ENCODE measurements at regions not wholly inside any gene's neighbourhood (a gene's known extent, or its start where the extent isn't known, plus 50 kb on each side); places are given as distances from the start of the nearest gene placed in this dataset.

GRCh38 chr7:106504645-106505044, 156.3 kb downstream of the CCDC71L start:
- H3K9me3 ChIP-seq (ENCODE audit: control insufficient read depth, insufficient read depth, low read depth, low read length): no peaks in the 10 kb centered on the region
- ChIA-PET CTCF (no interaction called here), POLR2A (no interaction called here)
- TF ChIP-seq ZNF26 (tag by site-specific recombination; IDR thresholded peaks at IDR 0.05) (no peak), ZNF146 (tag by site-specific recombination; IDR thresholded peaks at IDR 0.05) (no peak), ZFHX2 (tag by site-specific recombination; conservative IDR thresholded peaks at IDR 0.05) (no peak), ZNF214 (tag by site-specific recombination; IDR thresholded peaks at IDR 0.05; ENCODE audit: borderline replicate concordance) (no peak), ZBTB20 (tag by site-specific recombination; IDR thresholded peaks at IDR 0.05) (no peak), IKZF3 (tag by site-specific recombination; IDR thresholded peaks at IDR 0.05) (no peak), KLF9 (tag by site-specific recombination; IDR thresholded peaks at IDR 0.05; ENCODE audit: low read depth) (no peak), GLIS2 (tag by site-specific recombination; IDR thresholded peaks at IDR 0.05) (no peak), ZBTB17 (tag by site-specific recombination; IDR thresholded peaks at IDR 0.05) (no peak), ZNF561 (tag by site-specific recombination; IDR thresholded peaks at IDR 0.05; ENCODE audit: borderline replicate concordance) (no peak), ZNF830 (tag by site-specific recombination; IDR thresholded peaks at IDR 0.05; ENCODE audit: low read depth) (no peak), PRDM6 (tag by site-specific recombination; IDR thresholded peaks at IDR 0.05) (no peak), ZNF169 (tag by site-specific recombination; IDR thresholded peaks at IDR 0.05) (no peak), FEZF1 (tag by site-specific recombination; IDR thresholded peaks at IDR 0.05) (no peak)
- H3K27ac ChIP-seq (ENCODE audit: extremely low read depth, low read depth, low read length): no peak overlapping the region
- no peaks in the 10 kb centered on the region for H3K36me3 ChIP-seq (ENCODE audit: control insufficient read depth in 2 of 2, insufficient read depth in 1 of 2, low read length in 2 of 2)
- H3K4me3 ChIP-seq (ENCODE audit: low read depth, low read length): no peak overlapping the region
- H3K4me1 ChIP-seq (ENCODE audit: control insufficient read depth, insufficient read depth, low read length): no peaks in the 10 kb centered on the region

- Histone ChIP-seq H3K9me3 (ENCODE audit: control insufficient read depth, insufficient read depth, low read depth, low read length) (no peaks in the 10 kb centered on the region), H3K4me1 (ENCODE audit: control insufficient read depth, insufficient read depth, low read length) (no peaks in the 10 kb centered on the region), H3K4me3 (ENCODE audit: low read depth, low read length) (no peak overlapping the region), H3K27ac (ENCODE audit: extremely low read depth, low read depth, low read length) (no peak overlapping the region), H3K36me3 (ENCODE audit: control insufficient read depth in 2 of 2, insufficient read depth in 1 of 2, low read length in 2 of 2) (no peaks in the 10 kb centered on the region)
- CTCF ChIA-PET: no interaction called here
- no peak for TF ChIP-seq SCRT1 (tag by site-specific recombination; IDR thresholded peaks at IDR 0.05; ENCODE audit: borderline replicate concordance)
- TF ChIP-seq ZNF626 (tag by site-specific recombination; IDR thresholded peaks at IDR 0.05): no peak
- no peak for TF ChIP-seq ZNF707 (tag by site-specific recombination; IDR thresholded peaks at IDR 0.05)
- no peak for TF ChIP-seq SALL2 (tag by site-specific recombination; IDR thresholded peaks at IDR 0.05; ENCODE audit: borderline replicate concordance)
- TF ChIP-seq SETDB1 (IDR thresholded peaks at IDR 0.05; ENCODE audit: insufficient read length, low read length): no peak
- no peak for TF ChIP-seq KLF16 (tag by site-specific recombination; IDR thresholded peaks at IDR 0.05)
- no peak for TF ChIP-seq ZSCAN23 (tag by site-specific recombination; IDR thresholded peaks at IDR 0.05)
- POLR2A ChIA-PET: no interaction called here
Measured at GRCh38 chr7:106504207-106504606, 156.8 kb downstream of the CCDC71L start.

GRCh38 chr7:106503626-106504025, 157.3 kb downstream of the CCDC71L start:
- H3K4me3 ChIP-seq (ENCODE audit: low read depth, low read length): no peak overlapping the region
- ChIA-PET CTCF (interaction anchor here (0.7 kb wide), 1 partner anchor 17 kb away, joined by 3 read pairs; no protein-coding TSS in a partner anchor), POLR2A (no interaction called here)
- no peak overlapping the region for H3K27ac ChIP-seq (ENCODE audit: extremely low read depth, low read depth, low read length)
- H3K9me3 ChIP-seq (ENCODE audit: control insufficient read depth, insufficient read depth, low read depth, low read length): no peaks in the 10 kb centered on the region
- H3K36me3 ChIP-seq (ENCODE audit: control insufficient read depth in 2 of 2, insufficient read depth in 1 of 2, low read length in 2 of 2): no peaks in the 10 kb centered on the region
- H3K4me1 ChIP-seq (ENCODE audit: control insufficient read depth, insufficient read depth, low read length): no peaks in the 10 kb centered on the region
- TF ChIP-seq ZBTB17 (tag by site-specific recombination; IDR thresholded peaks at IDR 0.05) (no peak), SP7 (tag by site-specific recombination; IDR thresholded peaks at IDR 0.05) (no peak), ZNF169 (tag by site-specific recombination; IDR thresholded peaks at IDR 0.05) (no peak), ZBTB1 (tag by site-specific recombination; IDR thresholded peaks at IDR 0.05) (no peak), AEBP2 (tag by site-specific recombination; IDR thresholded peaks at IDR 0.05; ENCODE audit: borderline replicate concordance) (no peak), PRDM4 (tag by site-specific recombination; IDR thresholded peaks at IDR 0.05) (no peak), ZIC2 (tag by site-specific recombination; IDR thresholded peaks at IDR 0.05) (no peak)
